ENCODE measurements at regions not wholly inside any gene's neighbourhood (a gene's known extent, or its start where the extent isn't known, plus 50 kb on each side); places are given as distances from the start of the nearest gene placed in this dataset.
A peak's percentile ranks its signal among the peaks of the same experiment; 100 is the strongest.

GRCh38 chr2:181196401-181196800 lies 216.0 kb downstream of the UBE2E3 start:
- Histone ChIP-seq H3K9ac (ENCODE audit: low read length) (no peak overlapping the region), H4K12ac (ENCODE audit: low read depth, low read length) (no peak overlapping the region), H3K27me3 (ENCODE audit: insufficient read depth, low read length) (no peaks in the 10 kb centered on the region), H4K91ac (ENCODE audit: low read depth, low read length) (no peak overlapping the region), H3K27ac (ENCODE audit: low read depth, low read length) (no peak overlapping the region), H2BK5ac (ENCODE audit: low read depth, low read length, poor library complexity) (no peak overlapping the region), H3K79me2 (ENCODE audit: control insufficient read depth, insufficient read depth, low read length, poor library complexity) (no peaks in the 10 kb centered on the region), H3K4me3 (ENCODE audit: low read depth, low read length) (no peak overlapping the region), H2AK5ac (ENCODE audit: low read length) (no peak overlapping the region), H3K4ac (ENCODE audit: low read depth, low read length) (no peak overlapping the region), H3K14ac (ENCODE audit: low read length) (no peak overlapping the region), H3K79me1 (ENCODE audit: low read length) (no peaks in the 10 kb centered on the region), H4K8ac (ENCODE audit: low read depth, low read length) (no peak overlapping the region), H3K18ac (ENCODE audit: low read length) (no peak overlapping the region), H2BK120ac (ENCODE audit: insufficient read depth, low read length, poor library complexity) (no peak overlapping the region), H2AFZ (ENCODE audit: insufficient read depth, low read length, poor library complexity) (no peak overlapping the region), H3K4me2 (ENCODE audit: low read length) (no peak overlapping the region), H3K36me3 (ENCODE audit: control insufficient read depth in 1 of 2, insufficient read depth in 2 of 2, low read length in 2 of 2) (no peaks in the 10 kb centered on the region), H3K9me3 (ENCODE audit: insufficient read depth, low read depth, low read length) (no peaks in the 10 kb centered on the region), H3K23ac (ENCODE audit: low read length) (no peak overlapping the region), H2BK12ac (ENCODE audit: low read length) (no peak overlapping the region), H3K4me1 (ENCODE audit: control insufficient read depth in 1 of 2, insufficient read depth in 2 of 2, low read length in 2 of 2) (no peaks in the 10 kb centered on the region)
- no CpG with 5 or more reads among the region's 4 CpGs for WGBS (ENCODE audit: extremely low coverage, insufficient coverage, insufficient read length)
- DNase-seq: no peak

- no peak overlapping the region for H3K27ac ChIP-seq (ENCODE audit: low read depth, low read length)
- no peak overlapping the region for H3K4me2 ChIP-seq (ENCODE audit: low read length)
- H2BK5ac ChIP-seq (ENCODE audit: low read depth, low read length, poor library complexity): no peak overlapping the region
- no peaks in the 10 kb centered on the region for H3K27me3 ChIP-seq (ENCODE audit: insufficient read depth, low read length)
- DNase-seq: no peak
- H2AK5ac ChIP-seq (ENCODE audit: low read length): no peak overlapping the region
- no peaks in the 10 kb centered on the region for H3K79me2 ChIP-seq (ENCODE audit: control insufficient read depth, insufficient read depth, low read length, poor library complexity)
- H3K36me3 ChIP-seq (ENCODE audit: control insufficient read depth in 1 of 2, insufficient read depth in 2 of 2, low read length in 2 of 2): no peaks in the 10 kb centered on the region
- no peak overlapping the region for H3K4me3 ChIP-seq (ENCODE audit: low read depth, low read length)
- no peak overlapping the region for H2BK120ac ChIP-seq (ENCODE audit: insufficient read depth, low read length, poor library complexity)
- no peak overlapping the region for H2BK12ac ChIP-seq (ENCODE audit: low read length)
- H3K4ac ChIP-seq (ENCODE audit: low read depth, low read length): no peak overlapping the region
- no peak overlapping the region for H4K8ac ChIP-seq (ENCODE audit: low read depth, low read length)
- no peak overlapping the region for H3K9ac ChIP-seq (ENCODE audit: low read length)
- H3K18ac ChIP-seq (ENCODE audit: low read length): no peak overlapping the region
- no peak overlapping the region for H4K12ac ChIP-seq (ENCODE audit: low read depth, low read length)
- H3K23ac ChIP-seq (ENCODE audit: low read length): no peak overlapping the region
- no peaks in the 10 kb centered on the region for H3K4me1 ChIP-seq (ENCODE audit: control insufficient read depth in 1 of 2, insufficient read depth in 2 of 2, low read length in 2 of 2)
- WGBS (ENCODE audit: extremely low coverage, insufficient coverage, insufficient read length): no CpG with 5 or more reads among the region's 3 CpGs
- H3K79me1 ChIP-seq (ENCODE audit: low read length): no peaks in the 10 kb centered on the region
- H3K9me3 ChIP-seq (ENCODE audit: insufficient read depth, low read depth, low read length): no peaks in the 10 kb centered on the region
- H4K91ac ChIP-seq (ENCODE audit: low read depth, low read length): no peak overlapping the region
- no peak overlapping the region for H2AFZ ChIP-seq (ENCODE audit: insufficient read depth, low read length, poor library complexity)
- no peak overlapping the region for H3K14ac ChIP-seq (ENCODE audit: low read length)
These were observed 216.8 kb downstream of the UBE2E3 start for GRCh38 chr2:181197140-181197760.

- WGBS (ENCODE audit: extremely low coverage, insufficient coverage, insufficient read length): no CpG with 5 or more reads among the region's 1 CpG
- DNase-seq: no peak
- no peak overlapping the region for H3K14ac ChIP-seq (ENCODE audit: low read length)
- no peak overlapping the region for H3K27ac ChIP-seq (ENCODE audit: low read depth, low read length)
- H3K4me2 ChIP-seq (ENCODE audit: low read length): no peak overlapping the region
- H3K79me1 ChIP-seq (ENCODE audit: low read length): no peaks in the 10 kb centered on the region
- H3K9ac ChIP-seq (ENCODE audit: low read length): no peak overlapping the region
- H3K4me3 ChIP-seq (ENCODE audit: low read depth, low read length): no peak overlapping the region
- no peak overlapping the region for H2BK120ac ChIP-seq (ENCODE audit: insufficient read depth, low read length, poor library complexity)
- H3K79me2 ChIP-seq (ENCODE audit: control insufficient read depth, insufficient read depth, low read length, poor library complexity): no peaks in the 10 kb centered on the region
- no peak overlapping the region for H3K23ac ChIP-seq (ENCODE audit: low read length)
- H2BK12ac ChIP-seq (ENCODE audit: low read length): no peak overlapping the region
- H3K36me3 ChIP-seq (ENCODE audit: control insufficient read depth in 1 of 2, insufficient read depth in 2 of 2, low read length in 2 of 2): no peaks in the 10 kb centered on the region
- H3K4me1 ChIP-seq (ENCODE audit: control insufficient read depth in 1 of 2, insufficient read depth in 2 of 2, low read length in 2 of 2): no peaks in the 10 kb centered on the region
- H4K8ac ChIP-seq (ENCODE audit: low read depth, low read length): no peak overlapping the region
- H3K27me3 ChIP-seq (ENCODE audit: insufficient read depth, low read length): no peaks in the 10 kb centered on the region
- H3K9me3 ChIP-seq (ENCODE audit: insufficient read depth, low read depth, low read length): no peaks in the 10 kb centered on the region
- H3K4ac ChIP-seq (ENCODE audit: low read depth, low read length): no peak overlapping the region
- no peak overlapping the region for H3K18ac ChIP-seq (ENCODE audit: low read length)
- H2AK5ac ChIP-seq (ENCODE audit: low read length): no peak overlapping the region
- no peak overlapping the region for H4K91ac ChIP-seq (ENCODE audit: low read depth, low read length)
- H4K12ac ChIP-seq (ENCODE audit: low read depth, low read length): no peak overlapping the region
- no peak overlapping the region for H2BK5ac ChIP-seq (ENCODE audit: low read depth, low read length, poor library complexity)
- no peak overlapping the region for H2AFZ ChIP-seq (ENCODE audit: insufficient read depth, low read length, poor library complexity)
These were observed 217.9 kb downstream of the UBE2E3 start for GRCh38 chr2:181198183-181198864.

- Histone ChIP-seq H3K4me2 (ENCODE audit: low read length) (no peak overlapping the region), H3K79me2 (ENCODE audit: control insufficient read depth, insufficient read depth, low read length, poor library complexity) (no peaks in the 10 kb centered on the region), H3K4ac (ENCODE audit: low read depth, low read length) (no peak overlapping the region), H2BK5ac (ENCODE audit: low read depth, low read length, poor library complexity) (no peak overlapping the region), H3K14ac (ENCODE audit: low read length) (no peak overlapping the region), H4K12ac (ENCODE audit: low read depth, low read length) (no peak overlapping the region), H4K8ac (ENCODE audit: low read depth, low read length) (no peak overlapping the region), H3K4me1 (ENCODE audit: control insufficient read depth in 1 of 2, insufficient read depth in 2 of 2, low read length in 2 of 2) (no peaks in the 10 kb centered on the region), H3K4me3 (ENCODE audit: low read depth, low read length) (no peak overlapping the region), H4K91ac (ENCODE audit: low read depth, low read length) (no peak overlapping the region), H2AFZ (ENCODE audit: insufficient read depth, low read length, poor library complexity) (no peak overlapping the region), H3K36me3 (ENCODE audit: control insufficient read depth in 1 of 2, insufficient read depth in 2 of 2, low read length in 2 of 2) (no peaks in the 10 kb centered on the region), H3K9ac (ENCODE audit: low read length) (no peak overlapping the region), H2AK5ac (ENCODE audit: low read length) (no peak overlapping the region), H2BK120ac (ENCODE audit: insufficient read depth, low read length, poor library complexity) (no peak overlapping the region), H3K18ac (ENCODE audit: low read length) (no peak overlapping the region), H2BK12ac (ENCODE audit: low read length) (no peak overlapping the region), H3K27ac (ENCODE audit: low read depth, low read length) (no peak overlapping the region), H3K23ac (ENCODE audit: low read length) (no peak overlapping the region), H3K27me3 (ENCODE audit: insufficient read depth, low read length) (no peaks in the 10 kb centered on the region), H3K9me3 (ENCODE audit: insufficient read depth, low read depth, low read length) (peaks cover 2% of the 10 kb centered on the region), H3K79me1 (ENCODE audit: low read length) (no peaks in the 10 kb centered on the region)
- peak in 1 of 2 donors; percentile 4 for DNase-seq
These were observed 223.0 kb downstream of the UBE2E3 start for GRCh38 chr2:181203412-181203811.
